A172 (cell line): ENCODE measurements at regions not wholly inside any gene's neighbourhood (a gene's known extent, or its start where the extent isn't known, plus 50 kb on each side); places are given as distances from the start of the nearest gene placed in this dataset.
A peak's percentile ranks its signal among the peaks of the same experiment; 100 is the strongest.

ENCODE experiments used
- DNase-seq: peaks from one replicate; pipeline ENCODE4 v3.0.0-alpha.2; 2015; ENCODE audit warnings: low spot score

DNA sequence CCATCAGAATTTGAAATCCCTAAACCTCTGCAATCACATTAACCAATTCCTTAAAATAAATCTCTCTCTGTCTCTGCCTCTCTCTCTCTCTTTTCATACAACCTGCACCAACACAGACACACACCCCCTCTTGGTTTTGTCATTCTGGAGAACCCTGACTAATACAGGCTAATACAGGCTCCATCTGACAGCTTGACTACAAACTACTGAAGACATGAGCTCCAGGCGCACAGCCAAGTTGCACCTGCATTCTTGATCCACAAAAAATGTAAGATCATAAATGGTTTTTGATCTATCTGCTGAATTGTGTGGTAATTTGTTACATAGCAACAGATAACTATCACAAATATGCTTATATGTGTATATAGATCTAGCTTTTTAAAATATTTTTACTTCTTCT is 2414.2 kb downstream of the PCDH7 start:
- no peak for DNase-seq

DNA sequence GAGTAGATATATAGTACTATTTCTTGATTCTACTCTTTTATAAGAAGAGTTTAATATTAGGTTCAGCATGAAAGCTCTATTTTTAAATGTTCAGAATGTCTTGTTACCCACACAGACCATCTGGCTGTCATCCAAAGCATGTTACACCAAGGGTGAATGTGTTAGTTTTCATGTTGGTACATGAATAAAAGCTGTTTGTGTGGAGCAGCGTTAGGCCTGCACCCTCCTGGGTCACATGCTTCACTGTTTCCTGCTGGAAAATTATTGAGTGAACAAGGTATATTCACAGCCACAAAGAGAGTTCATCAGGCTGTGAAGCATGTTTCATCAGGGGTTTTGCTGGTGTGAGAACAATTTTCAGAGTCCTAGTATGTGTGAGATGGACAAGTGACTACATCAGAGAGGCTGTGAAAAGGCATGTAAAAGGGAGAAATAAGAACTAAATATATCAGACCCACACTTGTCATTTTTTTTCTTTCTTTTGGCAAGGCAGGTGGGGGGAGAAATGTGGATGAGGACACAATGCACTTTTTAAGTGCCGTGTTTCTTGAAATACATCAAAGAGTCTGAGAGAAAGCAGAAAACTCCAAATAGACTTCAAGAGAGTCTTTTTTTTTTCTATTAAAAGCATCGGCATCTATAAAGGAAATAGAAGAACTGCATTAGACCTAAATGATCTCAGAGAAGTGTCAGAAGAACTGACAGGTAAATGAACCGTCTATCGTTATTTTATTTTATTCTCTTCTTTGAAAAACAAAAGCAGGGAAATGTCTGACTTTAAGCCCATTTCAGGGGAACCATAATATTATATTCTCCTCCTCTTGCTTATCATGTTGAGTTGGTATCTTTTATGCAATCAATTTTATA is 2429.7 kb downstream of the PCDH7 start:
- DNase-seq, result no peak

DNA sequence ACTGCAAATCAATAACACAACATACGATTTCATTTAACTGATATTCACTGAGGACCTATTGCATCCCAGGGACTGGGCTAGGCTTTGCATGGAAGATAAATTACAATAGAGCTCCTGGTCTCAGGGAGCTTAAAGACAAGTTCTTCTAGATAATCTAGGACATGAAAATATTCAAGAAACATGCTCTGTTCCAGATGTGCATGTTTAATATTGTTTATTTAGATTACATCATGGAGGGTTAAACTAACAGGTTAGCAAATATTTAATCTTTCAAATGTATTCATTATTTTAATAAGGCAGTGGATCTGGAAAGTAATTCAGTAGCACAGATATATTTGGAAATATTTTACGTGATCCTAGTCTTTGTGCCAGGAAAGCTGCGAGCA is 2430.3 kb downstream of the PCDH7 start:
- DNase-seq, result no peak

DNA sequence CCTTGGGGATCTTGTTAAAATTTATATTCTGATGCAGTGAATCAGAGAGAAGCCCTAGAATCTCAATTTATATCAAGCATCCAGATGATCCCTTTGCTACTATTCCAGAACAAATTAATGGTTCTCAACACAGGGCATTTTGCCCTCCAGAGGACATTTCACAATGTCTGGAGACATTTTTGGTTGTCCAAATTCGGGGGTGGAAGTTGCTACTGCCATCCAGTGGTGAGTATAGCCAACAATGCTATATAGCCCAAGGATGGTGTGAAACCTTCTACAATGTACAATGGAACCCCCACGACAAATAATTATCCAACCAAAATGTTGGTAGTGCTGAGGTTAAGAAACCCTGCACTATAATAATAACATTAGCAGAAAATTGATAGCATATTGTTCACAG is 2440.0 kb downstream of the PCDH7 start:
- peak; percentile 31 for DNase-seq

DNA sequence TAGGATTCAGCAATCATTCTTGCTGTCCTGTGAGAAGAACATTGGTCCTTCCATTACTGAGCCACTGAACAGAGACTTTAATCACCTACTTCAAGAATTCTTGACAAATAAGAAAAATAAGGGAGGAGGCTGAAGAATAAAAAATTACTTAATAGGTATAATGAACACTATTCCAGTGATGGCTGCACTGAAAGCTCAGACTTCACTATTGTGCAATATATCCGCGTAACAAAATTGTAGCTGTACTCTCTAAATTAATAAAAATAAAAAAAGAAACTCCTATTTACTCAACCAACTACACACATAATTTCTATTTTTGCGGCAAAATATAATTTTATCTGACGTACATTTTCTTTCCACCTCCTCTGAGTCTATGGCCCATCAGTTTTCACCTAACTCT is 2441.0 kb downstream of the PCDH7 start:
- no peak for DNase-seq

DNA sequence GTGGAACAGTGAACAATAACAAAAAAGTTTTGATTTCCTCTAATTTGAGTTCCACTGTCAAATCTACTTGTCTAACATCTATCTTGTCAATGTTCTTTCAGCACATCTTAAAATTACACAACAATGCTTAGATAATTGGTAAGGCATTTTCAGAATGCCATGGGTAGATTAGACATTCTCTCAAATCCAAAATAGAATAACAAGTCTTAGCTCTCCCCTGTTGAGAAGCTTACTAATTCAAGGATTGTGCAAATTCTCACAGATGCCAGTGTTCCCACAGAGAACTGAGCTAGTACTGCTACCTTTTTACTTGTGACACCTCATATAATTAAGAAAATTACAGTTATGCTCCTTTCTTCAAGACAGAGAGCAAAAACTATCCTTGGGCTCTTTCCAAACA is 2442.0 kb downstream of the PCDH7 start:
- DNase-seq, result no peak

DNA sequence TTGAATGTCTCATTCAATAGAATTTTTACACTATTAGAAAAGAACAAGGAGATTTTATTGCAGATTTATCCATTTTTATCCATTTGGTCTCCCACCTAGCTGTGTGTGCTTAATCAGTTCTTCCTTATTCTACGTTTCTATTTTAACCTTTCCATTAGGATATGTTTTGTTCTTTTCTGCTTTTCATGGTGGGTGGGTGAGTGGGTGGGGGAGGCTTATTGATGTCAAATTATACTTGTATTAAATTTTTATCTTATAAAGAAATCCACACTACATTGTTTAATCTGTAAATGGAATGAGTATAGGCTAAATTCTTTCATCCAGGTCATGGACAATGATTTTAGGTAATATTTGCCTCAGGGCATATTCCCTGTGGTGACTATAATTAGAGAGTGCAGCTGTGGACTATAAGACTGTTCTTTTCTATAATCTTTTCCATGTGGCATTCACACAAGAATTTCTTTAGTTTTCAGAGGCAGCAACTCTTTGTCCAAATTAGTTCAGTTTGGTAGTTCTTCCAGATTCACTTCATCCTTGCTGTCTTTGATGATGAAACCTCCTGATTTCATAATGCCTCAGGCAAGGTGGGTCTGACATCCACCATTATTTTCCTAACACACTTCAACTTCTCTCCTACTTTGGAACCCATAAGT is 2451.8 kb downstream of the PCDH7 start:
- DNase-seq, result no peak

DNA sequence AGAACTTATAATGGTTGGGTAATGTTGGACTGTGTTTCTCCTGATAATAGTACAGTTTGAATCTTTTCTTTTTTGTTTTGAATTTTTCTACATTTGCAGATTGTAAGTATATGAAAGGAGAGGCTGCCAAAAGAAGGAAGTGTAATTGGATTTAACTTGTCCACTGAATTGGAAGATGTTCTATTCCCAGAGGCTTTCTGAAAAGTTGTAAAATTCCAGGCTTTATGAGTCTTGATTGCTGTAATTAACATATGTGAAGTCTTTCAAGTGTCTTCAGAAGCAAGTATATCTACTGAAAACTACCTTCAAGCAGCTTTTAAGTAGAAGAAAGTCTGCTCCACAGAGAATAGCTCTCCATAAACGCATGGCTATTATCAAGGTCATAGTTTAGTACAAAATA is 2456.4 kb downstream of the PCDH7 start:
- no peak for DNase-seq

DNA sequence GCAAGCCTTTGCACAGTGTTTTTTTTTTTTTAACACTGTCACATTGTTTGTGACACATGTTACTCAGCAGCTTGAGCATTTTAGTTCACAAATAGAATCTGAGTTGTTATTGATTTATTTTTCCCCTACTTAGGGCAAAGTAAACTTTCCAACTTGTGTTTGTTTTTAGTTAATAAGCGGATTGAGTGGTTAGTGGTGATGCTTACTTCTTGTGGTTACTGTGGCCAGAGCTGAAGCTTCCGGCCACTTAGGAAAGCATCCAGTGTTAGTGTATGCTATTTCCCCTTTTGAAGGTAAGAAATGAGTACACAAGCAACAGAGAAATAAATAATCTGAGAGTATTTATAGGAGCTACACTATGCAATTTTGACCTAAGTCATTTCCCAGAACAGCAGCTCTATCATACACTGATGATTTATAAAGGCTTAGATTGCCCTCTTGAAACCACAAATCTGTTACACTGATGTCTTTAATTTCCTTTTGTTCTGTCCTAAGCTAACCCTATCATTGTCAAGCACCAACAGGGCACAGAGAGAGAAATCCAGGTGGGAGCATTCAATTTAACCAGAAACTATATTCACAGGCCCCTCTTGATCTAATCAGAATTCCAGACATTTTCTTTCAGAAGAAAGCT is 2464.6 kb downstream of the PCDH7 start:
- DNase-seq, result peak; percentile 49

DNA sequence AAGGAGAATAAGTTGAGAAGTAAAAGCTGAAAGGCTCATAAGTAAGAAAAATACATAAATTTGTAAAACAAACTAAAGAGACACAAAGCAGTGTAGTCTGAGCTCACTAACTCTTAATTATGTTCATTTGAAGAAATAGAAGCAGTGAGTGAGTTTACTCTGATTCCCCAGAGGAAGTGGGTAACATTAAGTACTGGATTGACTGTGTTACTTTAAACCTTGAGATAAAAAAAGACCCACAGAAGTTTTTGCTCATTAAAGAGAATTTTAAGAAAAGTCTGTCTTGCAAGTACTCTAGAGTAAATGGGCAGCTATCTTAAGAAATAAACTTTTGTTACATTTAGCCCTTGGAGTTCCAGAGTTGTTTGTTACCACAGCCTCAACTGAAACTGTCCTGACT is 2466.9 kb downstream of the PCDH7 start:
- DNase-seq, result no peak

DNA sequence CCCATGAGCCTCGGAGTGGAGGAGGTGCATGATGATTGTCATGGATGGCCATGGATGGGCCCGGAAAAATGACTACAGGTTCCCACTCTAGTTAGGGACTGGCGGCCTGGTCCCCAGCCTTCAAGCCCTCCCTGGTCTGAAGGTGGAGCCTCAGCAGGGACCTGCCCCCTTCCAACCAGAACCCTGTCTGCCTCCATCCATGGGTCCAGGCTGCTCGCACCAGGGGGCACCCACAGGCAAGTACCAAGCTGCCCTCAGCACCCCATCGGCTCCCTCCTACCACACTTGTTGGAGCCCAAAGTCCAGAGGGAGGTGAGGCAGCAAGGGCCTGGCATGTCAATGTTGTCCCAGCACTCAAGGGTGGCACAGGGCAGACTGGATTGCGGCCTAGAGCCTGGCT is 2468.6 kb downstream of the PCDH7 start:
- no peak for DNase-seq

DNA sequence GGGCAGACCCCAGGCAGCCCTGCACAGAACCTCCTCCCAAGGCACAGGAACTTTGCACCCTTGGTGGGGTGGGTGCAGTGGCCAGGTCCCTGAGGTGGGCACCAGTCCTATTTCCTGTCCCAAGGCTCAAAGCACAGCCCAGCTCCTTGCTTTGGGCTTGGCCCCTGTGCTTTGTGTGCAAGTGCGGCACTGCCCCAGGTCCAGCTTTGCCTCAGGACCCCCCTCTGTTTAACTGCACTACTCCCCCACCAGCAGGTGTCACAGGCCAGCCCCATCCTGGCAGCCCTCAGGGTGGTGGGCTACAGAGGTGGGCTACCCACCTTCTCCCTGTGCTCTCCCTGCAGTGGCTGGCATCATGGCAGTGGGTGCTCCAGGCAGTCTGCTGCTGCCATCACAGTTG is 2469.0 kb downstream of the PCDH7 start:
- DNase-seq, result no peak

DNA sequence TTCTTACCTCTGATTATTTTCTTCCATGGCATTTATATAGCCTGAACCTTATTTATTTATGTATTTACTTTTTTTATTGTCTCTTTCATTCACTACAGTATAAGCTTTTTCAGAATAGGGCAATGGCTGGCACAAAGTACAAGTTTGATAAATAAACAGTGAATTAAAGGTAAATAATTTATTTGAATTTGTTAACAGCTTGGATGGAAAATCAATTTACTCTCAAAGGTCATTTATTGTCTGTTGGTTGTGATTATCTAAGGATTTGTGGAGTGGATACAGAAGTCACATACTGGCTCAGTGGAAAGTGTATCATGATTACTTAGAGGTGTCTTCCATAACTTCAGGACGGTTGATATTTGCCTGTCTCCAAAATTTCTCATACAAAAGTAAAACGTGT is 2472.9 kb downstream of the PCDH7 start:
- DNase-seq, result no peak

DNA sequence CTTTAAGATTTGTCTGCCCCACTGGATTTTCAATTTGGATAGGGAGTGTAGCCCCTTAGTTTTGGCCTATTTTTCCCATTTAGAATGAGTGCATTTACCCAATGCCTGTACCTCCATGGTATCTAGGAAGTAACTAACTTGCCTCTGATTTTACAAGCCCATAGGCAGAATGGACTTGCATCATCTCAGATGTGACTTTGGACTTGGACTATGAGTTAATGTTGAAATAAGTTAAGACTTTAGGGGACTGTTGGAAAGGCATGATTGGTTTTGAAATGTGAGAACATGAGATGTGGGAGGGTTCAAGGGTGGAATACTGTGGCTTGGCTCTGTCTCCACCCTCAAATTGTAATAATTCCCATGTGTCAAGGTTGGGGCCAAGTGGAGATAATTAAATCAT is 2480.2 kb downstream of the PCDH7 start:
- no peak for DNase-seq

DNA sequence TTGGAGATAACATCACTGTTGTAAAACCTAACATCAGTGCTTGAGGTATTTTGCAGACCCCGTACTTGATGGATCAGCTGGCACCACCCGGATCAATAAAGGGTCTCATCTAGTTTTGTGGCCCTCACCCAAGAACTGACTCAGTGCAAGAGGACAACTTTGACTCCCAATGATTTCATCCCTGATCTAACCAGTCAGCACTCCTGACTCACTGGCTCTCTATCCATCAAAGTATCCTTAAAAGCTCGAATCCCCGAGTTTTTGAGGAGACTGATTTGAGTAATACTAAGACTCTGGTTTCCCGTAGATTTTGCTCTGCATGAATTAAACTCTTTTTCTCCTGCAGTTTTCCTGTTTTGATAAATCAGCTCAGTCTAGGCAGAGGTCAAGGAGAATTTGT is 2498.1 kb downstream of the PCDH7 start:
- no peak for DNase-seq

DNA sequence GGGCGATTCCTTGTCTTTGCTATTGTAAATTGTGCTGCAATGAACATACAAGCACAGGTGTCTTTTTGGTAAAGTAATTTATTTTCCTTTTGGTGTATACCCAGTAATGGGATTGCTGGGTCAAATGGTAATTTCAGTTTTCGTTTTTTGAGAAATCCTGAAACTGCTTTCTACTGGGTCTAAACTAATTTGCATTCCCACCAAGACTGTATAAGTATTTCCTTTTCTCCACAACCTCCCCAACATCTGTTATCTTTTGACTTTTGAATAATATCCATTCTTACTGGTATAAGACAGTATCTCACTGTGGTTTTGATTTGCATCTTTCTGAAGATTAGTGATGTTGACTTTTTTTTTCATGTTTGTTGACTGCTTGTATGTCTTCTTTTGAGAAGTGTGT is 2506.0 kb downstream of the PCDH7 start:
- no peak for DNase-seq

DNA sequence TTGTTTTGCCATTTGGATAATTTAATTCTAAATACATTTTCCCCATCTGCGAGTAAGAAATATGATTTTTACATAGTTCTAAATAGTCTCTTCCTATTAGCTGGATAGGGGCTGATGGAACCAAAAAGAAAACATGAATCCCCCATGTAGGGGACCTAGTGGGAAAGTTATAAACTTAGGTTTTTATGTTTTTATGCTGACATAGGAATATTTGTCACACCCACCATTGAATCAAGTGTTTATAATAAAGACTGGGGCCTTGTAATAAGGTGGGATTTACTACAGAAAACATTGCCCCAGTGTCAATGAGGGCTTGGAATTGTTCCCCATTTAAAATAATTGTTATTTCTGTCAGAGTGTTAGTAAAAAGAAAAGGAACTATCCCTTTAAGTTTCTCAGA is 2506.6 kb downstream of the PCDH7 start:
- no peak for DNase-seq

DNA sequence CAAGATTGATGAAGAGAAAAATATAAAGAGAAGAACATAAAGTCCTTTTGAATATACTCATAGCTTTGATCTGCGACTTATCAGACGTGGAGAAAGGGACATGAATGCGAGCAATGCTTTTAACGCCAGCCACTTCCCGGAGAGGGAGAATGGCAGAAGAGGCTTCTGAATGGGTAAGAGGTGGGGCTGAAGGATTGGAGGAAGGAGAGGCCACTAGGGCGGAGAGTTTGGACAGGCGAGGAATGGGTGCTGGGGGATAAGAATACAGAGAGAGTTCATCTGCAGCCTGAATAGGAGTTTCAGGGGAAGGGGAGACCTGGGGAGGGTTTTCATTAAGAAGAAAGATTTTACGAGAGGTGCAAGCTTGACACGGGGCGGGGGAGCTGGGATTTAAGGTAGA is 2534.9 kb downstream of the PCDH7 start:
- no peak for DNase-seq

DNA sequence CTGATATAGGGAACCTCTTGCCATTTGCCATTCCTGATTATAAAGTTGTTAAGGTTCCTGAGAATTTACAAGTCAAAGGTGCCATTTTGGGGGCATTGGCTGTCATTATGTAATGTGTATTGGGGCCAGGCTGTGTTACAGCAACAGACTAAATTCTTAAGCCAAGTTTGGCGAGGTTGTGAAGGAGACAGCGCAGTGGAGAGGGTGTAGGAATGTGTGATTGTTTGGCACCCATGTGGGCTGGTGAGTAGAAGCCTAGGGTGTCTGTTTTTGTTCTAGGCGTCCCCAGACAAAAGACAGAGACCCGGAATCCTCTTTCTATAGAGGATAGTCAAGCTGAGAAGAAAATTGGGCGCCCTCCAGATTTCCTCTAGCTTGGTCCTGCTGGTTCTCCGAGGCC is 2535.3 kb downstream of the PCDH7 start:
- DNase-seq, result no peak

DNA sequence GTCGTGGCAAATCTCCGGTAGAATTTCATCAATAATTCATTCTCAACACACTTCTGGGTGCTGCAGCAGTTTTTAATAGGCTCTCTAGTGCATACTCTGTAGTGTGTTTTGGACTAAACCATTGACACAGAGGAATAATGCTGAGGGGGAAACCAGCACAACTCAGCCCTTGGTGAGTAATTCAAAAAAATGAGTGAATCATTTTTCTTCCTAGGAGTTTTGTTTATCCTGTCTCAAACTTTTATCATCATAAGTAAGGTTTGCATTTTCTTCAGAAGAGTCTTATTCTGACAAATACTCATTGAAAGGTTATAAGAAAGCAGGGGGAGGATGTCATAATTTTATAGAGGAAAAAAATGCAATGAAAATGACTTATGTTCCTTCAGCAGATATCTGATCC is 2542.7 kb downstream of the PCDH7 start:
- DNase-seq, result peak; percentile 22

DNA sequence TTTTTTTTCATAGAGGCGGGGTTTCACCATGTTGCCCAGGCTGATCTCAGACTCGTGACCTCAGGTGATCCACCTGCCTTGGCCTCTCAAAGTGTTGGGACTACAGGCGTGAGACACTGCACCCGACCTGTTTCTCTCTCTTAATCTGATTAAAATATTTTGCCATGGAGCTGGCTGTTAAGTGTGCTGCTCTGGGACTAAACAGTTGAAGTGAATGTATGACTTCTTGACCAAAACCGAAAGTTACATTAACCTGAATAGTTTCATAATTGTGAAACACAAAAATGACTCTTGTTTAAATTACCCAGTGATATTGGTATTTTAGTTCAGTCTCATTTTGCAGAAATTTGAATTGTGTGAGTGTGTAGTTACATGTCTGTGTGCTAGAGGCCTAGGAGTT is 2548.6 kb downstream of the PCDH7 start:
- no peak for DNase-seq

DNA sequence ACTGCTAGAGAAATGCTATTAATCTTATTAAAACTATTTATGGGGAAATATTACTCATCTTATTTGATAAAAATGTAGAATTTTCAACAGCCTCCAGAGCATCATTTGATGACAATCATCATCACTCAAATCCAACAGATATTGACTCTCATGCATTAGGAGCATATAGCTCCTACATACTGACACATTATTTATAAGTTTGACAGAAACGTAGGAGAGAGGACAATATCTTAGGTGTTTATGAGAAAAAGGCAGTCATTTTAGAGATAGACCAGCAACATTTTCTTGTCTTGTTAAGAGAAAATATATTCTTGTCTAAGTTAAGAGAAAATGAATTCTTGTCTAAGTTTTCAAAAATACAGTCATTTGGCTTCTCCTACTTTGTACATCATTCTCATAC is 2550.2 kb downstream of the PCDH7 start:
- no peak for DNase-seq

DNA sequence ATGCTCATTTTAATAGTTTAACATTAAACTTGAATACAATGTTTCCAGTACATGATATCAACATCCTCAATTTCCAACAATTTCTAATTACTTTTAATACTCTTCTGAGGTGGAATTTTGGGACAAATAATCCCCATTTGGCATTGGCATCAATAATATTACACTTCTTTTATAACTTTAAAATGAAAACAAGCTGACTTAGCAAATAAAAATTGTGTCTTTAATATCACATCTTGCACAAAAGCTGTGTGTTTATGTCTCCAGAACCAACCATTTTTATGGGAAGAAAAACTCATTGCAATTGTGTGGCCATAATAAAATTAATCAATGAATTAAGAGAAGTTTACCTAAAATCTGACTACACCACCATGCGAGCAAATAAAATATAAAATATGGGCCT is 2552.6 kb downstream of the PCDH7 start:
- DNase-seq, result no peak
